Calu3 (cell line): ENCODE measurements at regions not wholly inside any gene's neighbourhood (a gene's known extent, or its start where the extent isn't known, plus 50 kb on each side); places are given as distances from the start of the nearest gene placed in this dataset.

Experiments
- BruUV-seq: library from RNA; stranded (reverse); fragments of 400-500 nt; replicated peaks from 2 replicates; lab custom pipeline; 2021; lab: Mats Ljungman, UMichigan
- CTCF ChIA-PET: fragments of 300-600 bp; sonication (Branson Sonifier 250); formaldehyde crosslinking; loops from one replicate; lab custom pipeline; 2022; ENCODE audit warnings: antibody characterized with exemption; lab: Charles Lee
- DNase-seq: peaks from one replicate; pipeline ENCODE4 v3.0.0; 2022
- H3K27ac Mint-ChIP-seq: one replicate; pipeline ENCODE4 v1.8.0; 2022; ENCODE audit warnings: mixed read lengths; ENCODE audit not compliant: unreplicated experiment
- H3K27me3 Mint-ChIP-seq: one replicate; pipeline ENCODE4 v1.8.0; 2022; ENCODE audit warnings: mixed read lengths; ENCODE audit not compliant: unreplicated experiment
- H3K36me3 Mint-ChIP-seq: one replicate; pipeline ENCODE4 v1.8.0; 2022; ENCODE audit warnings: mild to moderate bottlenecking, moderate library complexity, mixed read lengths; ENCODE audit not compliant: insufficient read depth, unreplicated experiment
- H3K4me1 Mint-ChIP-seq: one replicate; pipeline ENCODE4 v1.8.0; 2022; ENCODE audit warnings: mild to moderate bottlenecking, low read depth, mixed read lengths; ENCODE audit not compliant: unreplicated experiment
- H3K4me3 Mint-ChIP-seq: one replicate; pipeline ENCODE4 v1.8.0; 2022; ENCODE audit warnings: mild to moderate bottlenecking, low read depth, moderate library complexity, mixed read lengths; ENCODE audit not compliant: unreplicated experiment
- H3K9me3 Mint-ChIP-seq: one replicate; pipeline ENCODE4 v1.8.0; 2022; ENCODE audit warnings: low read depth, mixed read lengths; ENCODE audit not compliant: unreplicated experiment
- intact Hi-C: fragments of 100-400 bp; cut with micrococcal nuclease; formaldehyde crosslinking; loops from one replicate; pipeline ENCODE4 v1.10.0; 2022; ENCODE audit not compliant: unreplicated experiment
- TF ChIP-seq, protein P1 (sequence below): fragments of 200-600 bp; IDR thresholded peaks from one replicate; pipeline ENCODE4 v1.8.0; 2022; ENCODE audit warnings: antibody characterized with exemption; ENCODE audit not compliant: unreplicated experiment

DNA sequence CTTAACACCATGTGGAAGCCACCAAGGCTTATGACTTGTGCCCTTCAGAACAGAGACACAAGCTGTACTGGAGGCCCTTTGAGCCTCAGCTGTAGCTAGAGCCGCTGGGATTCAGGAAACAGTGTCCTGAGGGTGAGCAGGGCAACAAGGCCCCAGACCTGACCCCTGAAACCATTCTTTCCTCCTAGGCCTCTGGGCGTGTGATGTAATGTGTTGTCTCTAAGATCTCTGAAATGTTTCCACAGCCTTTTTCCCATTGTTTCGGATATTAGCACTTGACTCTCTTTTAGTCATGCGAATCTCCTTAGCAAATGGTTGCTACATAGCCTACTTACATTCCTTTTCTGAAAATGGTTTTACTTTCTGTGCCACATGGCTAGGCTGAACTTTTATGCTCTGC, 114.9 kb downstream of the CD8B2 start:
- Mint-ChIP-seq H3K4me1 (no peaks in the 10 kb centered on the region), H3K9me3 (peaks cover 10% of the 10 kb centered on the region), H3K27me3 (no peaks in the 10 kb centered on the region), H3K36me3 (no peaks in the 10 kb centered on the region), H3K27ac (no peak overlapping the region), H3K4me3 (no peak overlapping the region)
- TF ChIP-seq, protein P1, sequence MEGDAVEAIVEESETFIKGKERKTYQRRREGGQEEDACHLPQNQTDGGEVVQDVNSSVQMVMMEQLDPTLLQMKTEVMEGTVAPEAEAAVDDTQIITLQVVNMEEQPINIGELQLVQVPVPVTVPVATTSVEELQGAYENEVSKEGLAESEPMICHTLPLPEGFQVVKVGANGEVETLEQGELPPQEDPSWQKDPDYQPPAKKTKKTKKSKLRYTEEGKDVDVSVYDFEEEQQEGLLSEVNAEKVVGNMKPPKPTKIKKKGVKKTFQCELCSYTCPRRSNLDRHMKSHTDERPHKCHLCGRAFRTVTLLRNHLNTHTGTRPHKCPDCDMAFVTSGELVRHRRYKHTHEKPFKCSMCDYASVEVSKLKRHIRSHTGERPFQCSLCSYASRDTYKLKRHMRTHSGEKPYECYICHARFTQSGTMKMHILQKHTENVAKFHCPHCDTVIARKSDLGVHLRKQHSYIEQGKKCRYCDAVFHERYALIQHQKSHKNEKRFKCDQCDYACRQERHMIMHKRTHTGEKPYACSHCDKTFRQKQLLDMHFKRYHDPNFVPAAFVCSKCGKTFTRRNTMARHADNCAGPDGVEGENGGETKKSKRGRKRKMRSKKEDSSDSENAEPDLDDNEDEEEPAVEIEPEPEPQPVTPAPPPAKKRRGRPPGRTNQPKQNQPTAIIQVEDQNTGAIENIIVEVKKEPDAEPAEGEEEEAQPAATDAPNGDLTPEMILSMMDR: no peak
- intact Hi-C loops: no loop called here
- no peak for DNase-seq
- no TSS peak for BruUV-seq
- CTCF ChIA-PET: no interaction called here

DNA sequence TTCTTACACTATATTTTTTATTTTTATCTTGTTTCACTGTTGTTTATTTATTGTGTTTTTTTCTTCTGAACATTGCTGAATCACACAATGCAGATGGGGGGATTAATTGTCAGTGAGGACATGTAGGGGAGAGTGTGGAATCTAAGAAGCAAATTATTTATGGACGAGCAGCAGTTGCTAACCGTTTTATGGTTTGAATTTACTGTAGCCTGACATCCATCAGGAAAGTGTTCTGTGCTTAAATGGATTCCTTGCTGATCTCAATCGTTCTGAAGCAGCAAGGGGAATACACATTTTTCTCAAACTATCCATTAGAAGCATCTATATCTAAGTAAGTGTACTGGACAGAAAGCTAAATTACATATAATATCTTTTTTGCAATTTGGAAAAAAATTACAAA, 119.5 kb downstream of the CD8B2 start:
- Mint-ChIP-seq H3K9me3 (peaks cover 11% of the 10 kb centered on the region), H3K27ac (no peak overlapping the region), H3K27me3 (no peaks in the 10 kb centered on the region), H3K4me1 (no peaks in the 10 kb centered on the region), H3K36me3 (no peaks in the 10 kb centered on the region), H3K4me3 (no peak overlapping the region)
- CTCF ChIA-PET: no interaction called here
- DNase-seq: no peak
- TF ChIP-seq, protein P1: no peak
- intact Hi-C loops: no loop called here
- BruUV-seq: no TSS peak

DNA sequence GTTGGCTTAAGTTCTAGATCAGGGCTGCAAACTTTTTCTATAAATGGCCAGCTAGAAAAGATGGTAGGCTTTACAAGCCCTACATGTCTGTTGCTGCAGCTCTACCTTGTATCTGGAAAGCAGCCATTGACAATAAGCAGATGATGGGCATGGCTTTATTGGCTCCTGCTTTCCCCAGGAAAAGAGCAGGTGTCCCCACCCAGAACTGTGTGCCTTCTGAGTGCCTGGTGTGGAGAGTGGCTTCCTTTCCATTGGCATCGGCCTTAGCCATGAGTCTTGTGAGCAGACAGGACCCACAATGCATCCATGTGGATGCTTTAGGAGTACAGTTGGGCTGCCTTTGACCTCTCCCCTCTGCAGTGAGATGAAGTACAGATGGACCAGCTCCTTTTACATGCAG, 120.2 kb downstream of the CD8B2 start:
- CTCF ChIA-PET: interaction anchor here (1.1 kb wide), 1 partner anchor 25 kb away, joined by 3 read pairs; no protein-coding TSS in a partner anchor
- Mint-ChIP-seq H3K27me3 (no peaks in the 10 kb centered on the region), H3K4me3 (no peak overlapping the region), H3K36me3 (no peaks in the 10 kb centered on the region), H3K9me3 (peaks cover 11% of the 10 kb centered on the region), H3K4me1 (no peaks in the 10 kb centered on the region), H3K27ac (no peak overlapping the region)
- BruUV-seq: no TSS peak
- intact Hi-C loops: no loop called here
- DNase-seq: no peak
- TF ChIP-seq, protein P1: no peak

DNA sequence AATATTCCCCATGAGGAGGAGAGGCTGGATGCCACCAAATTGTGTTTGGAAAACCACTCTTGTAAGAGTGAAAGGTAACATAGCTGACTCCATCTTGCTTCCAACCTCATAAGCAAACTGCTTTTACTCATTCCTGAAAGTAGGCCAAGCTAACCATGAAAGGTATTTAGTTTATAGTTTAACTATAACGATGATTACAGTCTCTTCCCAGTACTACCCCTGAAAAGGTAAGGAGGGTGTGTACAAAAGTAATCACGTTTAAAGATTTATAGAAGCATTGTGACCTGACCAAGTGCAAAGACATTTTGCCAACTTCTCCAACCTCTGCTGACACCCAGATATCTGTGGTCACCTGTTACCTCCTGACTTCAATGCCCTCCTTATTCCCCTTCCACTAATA, 122.6 kb downstream of the CD8B2 start:
- Mint-ChIP-seq H3K4me1 (no peaks in the 10 kb centered on the region), H3K9me3 (peaks cover 3% of the 10 kb centered on the region), H3K27ac (no peak overlapping the region), H3K27me3 (no peaks in the 10 kb centered on the region), H3K4me3 (no peak overlapping the region), H3K36me3 (no peaks in the 10 kb centered on the region)
- CTCF ChIA-PET: no interaction called here
- no TSS peak for BruUV-seq
- TF ChIP-seq, protein P1: no peak
- DNase-seq: no peak
- intact Hi-C loops: no loop called here
